Right hindlimb (tissue), 1 donor: ENCODE measurements at regions not wholly inside any gene's neighbourhood (a gene's known extent, or its start where the extent isn't known, plus 50 kb on each side); places are given as distances from the start of the nearest gene placed in this dataset.
"Not testable (repeated sequence)": the region's sequence is repeated elsewhere in the genome, so short reads cannot be mapped to it uniquely, and the experiment has no call there.

ENCODE experiments used
- DNase-seq: peaks from one replicate; pipeline ENCODE4 v3.0.0-alpha.2; 2018

GRCh38 chr12:113726254-113726819, 239.8 kb downstream of the RBM19 start:
- no peak for DNase-seq

GRCh38 chr12:113725557-113725876, 240.6 kb downstream of the RBM19 start:
- no peak for DNase-seq

- no peak for DNase-seq
Measured at GRCh38 chr12:113724794-113725556, 241.2 kb downstream of the RBM19 start.

- no peak for DNase-seq
Measured at GRCh38 chr12:113723631-113724030, 242.5 kb downstream of the RBM19 start.

- no peak for DNase-seq
Measured at GRCh38 chr12:113722747-113723146, 243.4 kb downstream of the RBM19 start.

- no peak for DNase-seq
Measured at GRCh38 chr12:113720629-113721028, 245.5 kb downstream of the RBM19 start.

DNA sequence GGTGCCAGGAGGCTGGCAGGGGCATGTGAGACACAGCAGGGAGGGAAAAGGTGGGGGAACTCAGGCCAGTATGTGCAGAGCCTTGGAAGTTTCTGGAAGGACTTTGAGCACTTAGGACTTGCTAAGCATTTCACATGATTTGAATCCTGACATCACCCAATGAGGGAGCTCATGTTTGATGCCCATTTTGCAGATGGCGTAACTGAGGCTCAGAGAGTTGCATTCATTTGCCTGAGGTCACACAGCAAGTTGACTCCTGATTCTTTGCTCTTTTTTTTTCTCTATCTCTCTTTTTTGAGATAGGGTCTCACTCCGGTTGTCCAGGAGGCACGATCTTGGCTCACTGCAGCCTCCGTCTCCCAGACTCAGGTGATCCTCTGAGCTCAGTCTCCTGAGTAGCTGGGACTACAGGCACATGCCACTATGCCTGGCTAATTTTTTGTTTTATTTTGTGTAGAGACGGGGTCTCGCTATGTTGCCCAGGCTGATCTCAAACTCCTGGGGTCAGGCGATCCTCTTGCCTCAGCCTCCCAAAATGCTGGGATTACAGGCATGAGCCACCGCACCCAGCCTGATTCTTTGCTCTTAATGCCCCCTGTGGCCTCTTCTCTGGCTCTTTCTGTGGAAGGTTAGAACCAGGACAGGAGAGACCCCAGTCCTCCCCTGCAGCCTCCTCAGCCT, 246.1 kb downstream of the RBM19 start:
- DNase-seq: no peak

DNA sequence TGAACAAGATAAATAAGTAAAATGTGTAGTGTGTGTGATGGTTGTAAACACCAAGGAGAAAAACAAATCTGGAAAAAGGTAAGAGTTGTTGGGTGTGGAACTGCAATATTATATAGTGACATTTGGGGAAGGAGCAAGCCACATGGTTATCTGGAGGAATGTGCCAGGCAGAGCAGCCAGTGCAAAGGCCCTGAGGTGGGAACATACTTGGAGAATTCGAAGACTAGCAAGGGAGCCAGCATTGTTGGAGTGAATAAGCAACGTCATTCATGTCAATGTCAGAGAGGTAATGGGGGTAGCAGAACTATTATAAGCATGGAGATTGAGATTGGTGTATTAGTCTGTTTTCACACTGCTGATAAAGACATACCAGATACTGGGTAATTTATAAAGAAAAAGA, 241.5 kb upstream of the LHX5 start:
- no peak for DNase-seq

- DNase-seq: no peak
Measured at GRCh38 chr12:113712481-113712880, 240.8 kb upstream of the LHX5 start.

DNA sequence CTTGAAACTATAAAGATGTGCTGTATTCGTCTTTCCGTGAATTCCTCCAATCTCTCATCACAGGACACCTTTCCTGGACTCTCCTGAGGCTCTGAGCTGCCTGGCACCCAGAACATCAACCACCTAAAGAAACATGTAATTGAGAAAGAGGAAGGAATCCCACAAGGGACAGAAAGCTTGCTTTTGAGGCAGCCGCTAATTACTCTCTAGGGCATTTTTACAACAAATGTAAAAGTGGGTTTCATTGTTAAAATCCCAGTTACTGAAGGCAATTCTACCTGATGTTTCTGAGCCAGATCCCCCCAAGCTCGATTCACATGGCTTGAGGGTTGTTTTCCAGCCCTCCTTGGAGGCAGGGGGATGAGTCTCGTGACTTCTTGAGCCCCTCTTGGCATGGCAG, 238.5 kb upstream of the LHX5 start:
- DNase-seq: no peak

DNA sequence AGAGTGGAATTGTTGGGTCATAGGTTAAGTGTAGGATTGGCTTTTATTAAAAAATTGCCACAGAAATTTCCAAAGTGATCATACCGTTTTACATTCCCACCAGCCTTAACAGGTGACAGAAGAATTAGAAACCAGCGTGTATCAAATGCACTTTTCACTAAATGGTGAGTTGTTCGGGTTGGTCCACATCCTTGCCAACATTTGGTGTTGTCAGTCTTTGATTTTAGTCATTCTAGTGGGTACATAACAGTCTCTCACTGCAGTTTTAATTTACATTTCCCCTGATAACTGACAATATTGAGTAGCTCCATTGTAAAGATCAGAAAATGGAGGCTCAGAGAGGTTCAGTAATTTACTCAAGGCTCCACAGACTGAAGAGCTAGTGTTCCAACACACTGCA, 237.8 kb upstream of the LHX5 start:
- no peak for DNase-seq

DNA sequence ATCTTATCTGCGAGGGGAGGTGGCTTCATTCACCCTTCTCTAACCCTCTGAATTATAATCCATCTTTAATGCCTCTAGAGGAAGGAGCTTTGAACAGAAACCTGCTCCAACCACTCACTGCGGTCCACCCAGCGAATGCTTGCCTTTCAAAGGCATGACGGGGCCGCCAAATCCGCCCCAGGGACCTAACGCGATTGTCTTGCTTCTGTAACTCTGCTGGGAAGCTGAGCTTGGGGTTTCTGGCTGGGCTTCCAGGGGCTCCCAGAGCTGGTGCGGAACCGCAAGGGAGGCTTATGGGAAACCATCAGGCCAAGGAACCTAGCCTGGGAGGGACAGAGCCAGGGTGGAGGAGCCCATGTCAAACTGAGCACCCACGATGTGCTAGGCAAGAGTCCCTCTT, 231.2 kb upstream of the LHX5 start:
- DNase-seq: no peak

DNA sequence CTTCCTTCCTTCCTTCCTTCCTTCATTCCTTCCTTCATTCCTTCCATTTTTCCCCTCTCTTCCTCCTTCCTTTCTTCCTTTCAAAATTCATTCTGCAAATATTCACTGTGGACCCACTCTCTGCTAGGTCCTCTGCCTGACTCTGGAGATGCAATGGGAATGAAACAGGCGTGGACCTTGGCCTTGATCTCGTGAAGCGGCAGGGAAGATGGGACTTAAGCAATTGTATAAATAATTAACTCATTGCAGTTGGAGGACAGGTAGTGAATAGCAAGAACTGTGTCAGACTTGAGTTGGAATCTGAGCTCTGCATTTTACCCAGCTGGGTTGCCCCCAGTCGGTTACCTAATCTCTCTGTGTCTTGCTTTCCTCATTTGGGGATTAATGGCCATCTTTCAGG, 230.6 kb upstream of the LHX5 start:
- no peak for DNase-seq

GRCh38 chr12:113700943-113701342, 229.3 kb upstream of the LHX5 start:
- no peak for DNase-seq

GRCh38 chr12:113699984-113700383, 228.3 kb upstream of the LHX5 start:
- not testable (repeated sequence) for DNase-seq

GRCh38 chr12:113698510-113698858, 226.8 kb upstream of the LHX5 start:
- no peak for DNase-seq

GRCh38 chr12:113697651-113698509, 226.2 kb upstream of the LHX5 start:
- no peak for DNase-seq

DNA sequence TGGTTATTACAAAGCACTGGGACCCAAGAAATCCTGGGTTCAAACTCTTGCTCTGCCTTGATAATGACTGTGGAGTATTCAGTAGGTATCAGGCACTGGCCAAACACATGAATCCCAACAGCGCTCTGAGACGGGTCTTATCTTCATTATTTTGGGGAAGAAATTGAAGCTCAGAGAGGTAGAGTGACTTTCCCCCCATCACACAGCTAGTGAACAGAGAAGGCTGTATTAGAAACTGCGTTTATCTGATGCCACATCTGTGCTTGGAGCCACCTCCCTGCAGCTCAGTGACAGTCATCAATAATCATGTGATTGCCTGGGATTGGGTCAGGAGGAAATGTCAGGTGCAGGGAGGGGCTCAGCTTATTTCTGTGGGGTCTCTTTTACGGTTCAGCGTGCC, 225.4 kb upstream of the LHX5 start:
- DNase-seq: no peak

- no peak for DNase-seq
Measured at GRCh38 chr12:113693693-113694092, 222.0 kb upstream of the LHX5 start.

- no peak for DNase-seq
Measured at GRCh38 chr12:113689047-113689610, 217.5 kb upstream of the LHX5 start.

GRCh38 chr12:113688313-113688712, 216.6 kb upstream of the LHX5 start:
- no peak for DNase-seq

GRCh38 chr12:113684908-113685782, 213.5 kb upstream of the LHX5 start:
- no peak for DNase-seq
